HG03139 (cell line): ENCODE measurements at regions not wholly inside any gene's neighbourhood (a gene's known extent, or its start where the extent isn't known, plus 50 kb on each side); places are given as distances from the start of the nearest gene placed in this dataset.

Experiments used
- ATAC-seq: cut with Tn5 transposase; IDR thresholded peaks from one replicate; pipeline ENCODE4 v1.9.1; 2021; ENCODE audit not compliant: unreplicated experiment

DNA sequence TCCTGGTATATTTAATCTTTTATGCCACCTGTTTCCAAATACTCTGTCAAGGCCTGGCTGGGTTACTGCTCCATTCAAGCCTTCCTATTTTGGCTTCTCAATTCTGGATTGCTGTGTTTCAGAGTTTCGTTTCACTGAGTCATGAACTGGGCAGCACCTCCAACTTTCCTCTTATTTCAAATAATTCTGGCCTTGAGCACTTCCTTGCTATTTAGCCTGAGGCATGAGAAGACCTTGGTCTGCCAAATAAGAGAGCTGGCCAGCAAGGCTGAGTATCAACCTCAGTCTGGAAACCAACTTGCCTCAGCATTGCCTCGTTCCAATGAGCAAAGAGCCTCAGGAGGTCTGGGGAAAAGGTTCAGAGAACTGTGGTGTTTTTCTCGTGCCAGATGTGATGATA, 66.6 kb downstream of the TNFAIP3 start:
- ATAC-seq, result no peak

DNA sequence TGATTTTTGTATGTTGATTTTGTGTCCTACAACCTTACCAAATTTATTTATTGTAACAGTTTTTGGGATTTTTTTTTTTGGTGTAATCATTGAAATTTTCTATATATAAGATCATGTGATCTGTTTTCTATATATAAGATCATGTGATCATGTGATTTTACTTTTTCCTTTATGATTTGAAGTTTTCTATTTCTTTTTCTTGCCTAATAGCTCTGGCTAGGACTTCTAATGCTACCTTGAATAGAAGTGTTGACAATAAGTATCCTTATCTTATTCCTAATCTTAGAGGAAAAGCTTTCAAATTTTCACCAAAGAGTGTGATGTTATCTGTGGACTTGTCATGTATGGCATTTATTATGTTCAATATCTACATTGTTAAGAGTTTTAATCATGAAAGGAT, 69.7 kb downstream of the TNFAIP3 start:
- no peak for ATAC-seq

DNA sequence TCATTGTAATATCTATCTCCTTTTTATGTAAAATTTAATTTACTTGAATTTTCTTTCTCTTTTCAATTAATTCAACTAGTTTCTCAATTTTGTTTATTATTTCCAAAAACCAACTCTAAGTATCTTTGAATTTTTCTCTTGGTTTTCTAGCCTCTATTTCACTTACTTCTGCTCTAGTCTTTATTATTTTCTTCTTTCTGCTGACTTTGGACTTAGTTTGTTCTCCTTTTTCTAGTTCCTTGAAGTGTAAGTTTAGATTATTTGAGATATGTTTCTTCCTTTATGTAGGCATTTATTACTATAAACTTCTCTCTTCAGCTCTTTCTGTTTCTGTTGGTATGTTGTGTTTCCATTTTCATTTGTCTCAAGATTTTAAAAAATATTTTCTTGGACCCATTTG, 70.8 kb downstream of the TNFAIP3 start:
- ATAC-seq, result no peak

DNA sequence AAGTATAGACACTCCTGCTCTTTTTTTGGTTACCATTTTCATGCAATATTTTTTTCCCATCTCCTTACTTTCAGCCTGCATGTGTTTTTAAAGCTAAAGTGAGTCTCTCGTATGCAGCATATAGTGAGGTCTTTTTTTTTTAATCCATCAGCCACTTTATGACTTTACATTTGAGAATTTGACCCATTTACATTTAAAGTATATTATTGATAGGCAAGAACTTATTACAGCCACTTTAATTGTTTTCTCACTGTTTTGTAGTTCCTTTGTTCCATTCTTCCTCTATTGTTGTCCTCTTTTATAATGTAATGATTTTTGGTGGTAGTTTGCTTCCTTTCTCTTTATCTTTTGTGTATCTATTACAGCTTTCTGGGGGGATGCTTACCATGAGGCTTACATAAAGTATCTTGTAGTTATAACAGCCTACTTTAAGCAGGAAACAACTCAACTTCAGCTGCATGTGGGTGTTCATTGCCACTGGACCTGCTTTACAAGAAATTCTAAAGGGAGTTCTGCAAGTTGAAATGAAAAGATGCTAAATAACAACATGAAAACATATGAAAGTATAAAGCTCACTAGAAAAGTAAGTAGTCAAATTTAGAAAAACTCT, 71.8 kb downstream of the TNFAIP3 start:
- ATAC-seq, result no peak

DNA sequence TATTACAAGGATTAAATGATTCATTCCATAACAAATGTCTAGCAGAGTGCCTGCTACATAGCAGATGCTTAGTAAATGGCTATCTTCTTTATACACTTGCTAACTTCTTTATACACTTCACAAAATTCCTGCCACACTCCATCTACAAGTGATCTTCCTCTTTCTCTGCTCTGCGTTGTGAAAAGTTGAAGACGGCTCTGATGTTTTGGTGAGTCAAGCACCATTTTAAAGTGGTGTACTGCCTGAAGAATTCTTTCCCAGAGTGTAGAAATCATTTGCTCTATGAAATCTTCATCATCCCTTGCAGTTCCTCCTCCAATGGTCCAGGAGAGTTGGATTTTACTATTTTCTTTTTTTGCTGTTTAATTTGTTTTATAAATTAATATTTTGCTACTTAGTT, 74.9 kb downstream of the TNFAIP3 start:
- no peak for ATAC-seq

DNA sequence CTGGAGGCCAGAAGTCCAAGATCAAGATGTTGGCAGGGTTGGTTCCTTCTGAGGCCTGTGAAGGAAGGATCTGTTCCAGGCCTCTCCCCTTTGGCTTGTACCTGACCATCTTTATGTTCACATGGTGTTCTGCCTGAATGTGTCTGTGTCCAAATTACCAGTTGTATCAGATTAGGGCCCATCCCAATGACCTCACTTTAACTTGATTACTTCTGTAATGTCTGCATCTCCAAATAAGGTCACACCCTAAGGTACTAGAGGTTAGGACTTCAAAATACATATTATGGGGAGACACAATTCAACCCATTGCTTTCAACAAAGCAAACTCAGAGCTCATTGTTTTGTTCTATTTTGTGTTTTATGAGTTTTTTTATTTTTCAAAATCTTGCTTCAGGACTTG, 75.7 kb downstream of the TNFAIP3 start:
- ATAC-seq, result no peak

DNA sequence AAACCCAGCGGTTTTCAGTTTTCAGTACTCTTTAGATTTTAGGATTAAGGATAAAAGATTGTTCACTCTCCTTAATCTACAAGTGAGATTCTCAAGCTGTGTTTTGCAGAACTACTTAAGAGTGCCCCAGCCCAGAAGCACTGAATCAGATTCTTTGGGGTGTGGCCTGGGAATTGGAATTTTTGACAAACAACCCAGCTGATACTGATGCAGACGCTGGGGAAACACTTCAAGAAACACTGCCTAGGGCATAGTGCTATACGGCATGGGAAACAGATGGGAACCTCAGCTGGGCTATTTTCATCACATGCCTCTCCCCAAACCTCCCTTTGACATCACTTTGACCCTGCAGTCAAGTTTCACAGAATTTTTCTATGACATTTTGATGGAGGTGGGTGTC, 77.3 kb downstream of the TNFAIP3 start:
- peak; percentile 11 for ATAC-seq

DNA sequence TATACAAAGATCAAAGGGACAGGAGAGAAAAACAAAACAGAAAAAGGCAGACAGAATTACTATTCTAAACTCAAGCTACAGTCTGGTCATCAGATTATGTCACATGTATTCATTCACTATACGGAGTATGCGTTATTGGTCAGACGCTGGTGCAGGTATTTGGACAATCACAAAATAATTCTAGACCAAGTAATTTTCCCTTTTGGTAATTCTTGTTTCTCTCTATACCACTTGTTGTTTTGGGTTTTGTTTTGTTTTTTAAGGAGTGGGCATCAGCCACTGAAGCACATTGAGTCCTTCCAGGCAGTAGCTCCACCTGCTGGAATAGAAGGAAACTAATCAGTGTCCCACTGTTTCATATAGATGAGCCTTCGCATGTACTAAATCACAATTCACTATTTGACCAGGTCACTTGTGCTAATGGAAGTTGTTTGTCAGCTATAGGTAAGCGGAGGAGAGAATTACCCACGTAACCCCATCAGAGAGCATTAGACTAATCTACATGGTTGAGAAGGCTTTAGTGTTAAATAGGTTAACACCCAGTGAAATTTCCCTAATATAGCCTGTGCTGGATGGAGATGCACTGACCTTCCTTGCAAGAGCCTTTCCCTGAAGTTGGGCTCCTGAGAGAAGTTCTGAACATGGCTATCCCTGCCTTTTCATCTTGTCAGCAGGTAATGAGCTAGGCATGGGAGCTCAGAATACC, 77.9 kb downstream of the TNFAIP3 start:
- ATAC-seq, result peak; percentile 36

DNA sequence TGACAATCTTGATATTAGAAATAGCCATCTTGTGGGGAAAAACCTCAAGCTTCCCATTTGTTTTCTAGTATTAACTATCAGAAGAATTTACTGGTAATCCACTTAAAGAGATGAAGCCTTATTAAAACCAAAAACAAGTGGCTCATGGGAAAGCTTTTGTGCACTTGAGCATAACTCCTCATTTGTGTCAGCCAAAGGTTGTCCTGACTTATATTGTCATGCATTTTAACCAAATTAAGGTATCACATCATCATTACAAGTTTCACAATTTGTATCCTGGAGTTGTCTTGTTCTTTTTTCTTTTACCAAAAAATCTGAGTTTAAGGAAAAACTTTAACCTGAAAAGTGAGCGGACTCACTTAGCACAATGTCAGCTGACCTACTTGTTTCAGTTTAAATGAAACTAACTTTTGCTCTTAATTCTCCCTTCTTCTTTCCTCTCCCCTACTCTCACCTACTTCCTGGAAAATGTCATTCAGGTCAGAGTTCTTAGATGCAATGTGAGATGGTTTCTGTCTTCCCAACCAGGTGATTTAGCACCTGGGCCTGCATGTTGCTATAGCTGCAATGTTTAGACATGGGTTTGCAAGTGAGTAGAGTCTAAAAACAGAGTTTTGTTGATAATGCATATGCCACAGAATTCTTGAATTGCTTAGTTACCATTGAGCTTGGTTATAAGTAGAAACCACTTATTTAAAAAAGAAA, 82.8 kb downstream of the TNFAIP3 start:
- no peak for ATAC-seq

DNA sequence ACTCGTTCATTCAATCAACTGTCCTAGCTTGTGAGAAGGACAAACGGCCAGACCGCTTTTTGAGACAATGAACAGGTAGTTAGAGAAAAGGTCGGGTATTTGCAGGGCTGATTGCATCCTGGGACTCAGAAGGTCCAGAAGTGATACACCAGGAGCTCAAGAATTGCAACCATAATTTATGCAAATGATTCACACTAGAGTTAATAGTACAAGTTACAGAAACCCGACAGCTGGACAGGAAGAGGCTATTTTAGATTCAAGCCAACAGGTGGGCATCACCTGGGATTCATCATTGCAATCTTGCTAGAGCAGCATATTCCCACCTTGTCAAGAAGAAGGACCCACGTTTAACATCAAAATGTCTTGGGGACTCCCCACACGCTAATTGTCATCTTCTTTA, 83.5 kb downstream of the TNFAIP3 start:
- no peak for ATAC-seq

DNA sequence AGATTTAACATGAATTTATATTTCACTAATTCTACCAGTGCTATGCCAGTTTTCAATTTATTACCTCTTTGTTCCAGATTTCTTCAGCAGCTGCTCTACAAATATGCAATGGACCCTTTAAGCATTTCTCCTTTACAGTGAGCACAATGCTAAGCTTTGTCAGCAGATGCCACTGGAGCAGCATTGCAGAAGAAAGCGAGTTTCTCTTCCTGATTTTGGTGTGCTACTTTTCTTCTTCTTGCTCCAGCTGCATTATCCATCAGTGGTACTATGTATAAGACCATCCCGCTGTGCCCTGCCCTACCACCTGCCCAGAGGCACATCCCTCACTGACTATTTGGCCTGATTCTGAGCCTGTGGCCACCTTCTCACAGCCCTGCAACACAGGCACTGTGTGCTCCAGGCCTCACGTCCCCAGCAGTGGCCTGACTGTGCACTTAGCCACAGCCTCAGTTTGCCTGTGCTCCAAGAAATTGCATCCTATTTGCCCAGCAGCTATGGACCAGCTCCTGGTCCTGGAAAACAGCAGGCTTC, 84.1 kb downstream of the TNFAIP3 start:
- ATAC-seq, result no peak

DNA sequence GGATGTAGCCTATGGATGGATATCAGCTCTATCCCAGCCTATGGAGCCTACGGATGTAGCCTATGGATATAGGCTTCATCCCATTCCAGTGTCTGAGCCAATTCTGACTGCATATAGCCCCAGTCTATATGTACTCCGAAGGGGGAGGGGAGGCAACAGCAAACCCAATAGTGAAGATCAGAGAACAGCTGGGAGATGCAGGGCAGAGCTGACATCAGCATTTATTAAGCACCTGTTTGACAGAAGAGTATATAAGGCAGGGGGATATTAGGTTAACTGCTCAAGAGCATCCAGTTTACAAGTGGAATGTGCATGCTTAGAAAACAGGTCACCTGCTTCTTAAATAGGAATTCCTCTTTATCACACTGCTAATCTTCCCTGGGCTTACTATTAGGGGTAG, 85.2 kb downstream of the TNFAIP3 start:
- ATAC-seq, result no peak

DNA sequence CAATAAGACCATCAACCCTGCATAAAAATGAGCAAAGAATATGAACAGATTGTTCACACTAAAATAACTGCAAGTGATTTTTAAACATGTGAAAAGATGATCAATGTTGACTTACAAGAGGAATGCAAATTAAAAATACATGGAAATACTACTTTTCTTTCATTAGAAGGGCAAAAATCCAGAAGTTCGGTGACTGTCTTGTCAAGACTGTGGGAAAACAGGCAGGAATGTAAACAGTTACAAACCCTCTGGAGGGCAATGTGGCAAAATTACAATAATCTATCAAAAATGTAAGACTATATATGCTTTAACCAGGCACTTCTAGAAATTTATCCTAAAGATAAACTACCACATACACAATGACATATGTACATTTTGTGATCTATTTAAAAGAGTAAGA, 86.7 kb downstream of the TNFAIP3 start:
- ATAC-seq, result no peak

DNA sequence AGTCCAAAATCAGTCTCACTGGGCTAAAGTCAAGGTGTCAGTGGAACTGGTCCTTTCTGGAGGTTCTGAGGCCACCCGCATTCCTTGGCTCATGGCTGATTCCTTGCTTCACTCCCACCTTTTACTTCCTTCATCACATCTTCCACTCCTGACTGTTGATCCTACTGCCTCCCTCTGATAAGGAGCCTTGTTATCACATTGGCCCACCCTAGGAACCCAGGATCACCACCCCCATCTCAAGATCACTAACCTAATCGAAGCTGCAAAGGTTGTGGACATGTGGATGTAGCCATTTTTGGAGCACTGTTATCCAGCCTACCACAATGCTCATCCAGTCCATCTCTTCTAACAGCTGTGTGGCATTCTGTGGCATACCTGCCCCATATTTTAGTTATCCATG, 87.2 kb downstream of the TNFAIP3 start:
- no peak for ATAC-seq

DNA sequence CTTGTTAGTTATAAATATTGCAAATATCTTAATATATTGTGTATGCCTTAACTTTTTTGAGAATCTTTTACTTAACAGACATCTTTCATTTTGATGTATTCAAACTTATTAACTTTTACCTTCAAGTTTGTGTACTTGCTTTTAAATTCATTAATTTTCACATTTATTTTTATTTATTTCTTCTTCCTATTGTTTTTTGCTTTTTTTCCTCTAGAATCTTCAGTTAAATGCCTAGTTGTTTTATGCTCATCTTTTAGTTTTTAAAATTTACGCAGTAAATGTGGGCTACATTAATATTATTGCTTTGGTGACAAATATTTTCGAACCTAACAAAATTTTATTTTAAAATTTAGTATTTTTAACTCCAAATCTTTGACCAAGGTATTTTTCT, 89.0 kb downstream of the TNFAIP3 start:
- no peak for ATAC-seq

DNA sequence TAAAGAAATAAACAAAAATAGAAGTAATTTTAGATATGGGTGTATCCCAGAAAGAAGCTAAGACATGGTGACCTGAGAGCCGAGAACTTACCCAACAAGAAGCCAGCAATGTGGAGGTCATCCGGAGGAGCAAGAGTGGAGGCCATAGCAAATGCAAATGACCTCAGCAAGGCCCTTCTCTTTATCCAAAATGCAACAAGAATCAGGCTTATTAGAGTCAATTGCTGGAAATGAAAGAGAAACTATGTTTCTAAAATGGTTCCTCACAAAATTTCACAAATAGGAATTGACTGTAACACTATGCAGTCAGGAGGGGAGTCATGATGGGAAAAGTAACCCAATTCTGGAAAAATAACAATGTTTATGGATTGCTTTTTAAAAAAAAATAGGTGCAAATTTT, 90.4 kb downstream of the TNFAIP3 start:
- ATAC-seq, result no peak

DNA sequence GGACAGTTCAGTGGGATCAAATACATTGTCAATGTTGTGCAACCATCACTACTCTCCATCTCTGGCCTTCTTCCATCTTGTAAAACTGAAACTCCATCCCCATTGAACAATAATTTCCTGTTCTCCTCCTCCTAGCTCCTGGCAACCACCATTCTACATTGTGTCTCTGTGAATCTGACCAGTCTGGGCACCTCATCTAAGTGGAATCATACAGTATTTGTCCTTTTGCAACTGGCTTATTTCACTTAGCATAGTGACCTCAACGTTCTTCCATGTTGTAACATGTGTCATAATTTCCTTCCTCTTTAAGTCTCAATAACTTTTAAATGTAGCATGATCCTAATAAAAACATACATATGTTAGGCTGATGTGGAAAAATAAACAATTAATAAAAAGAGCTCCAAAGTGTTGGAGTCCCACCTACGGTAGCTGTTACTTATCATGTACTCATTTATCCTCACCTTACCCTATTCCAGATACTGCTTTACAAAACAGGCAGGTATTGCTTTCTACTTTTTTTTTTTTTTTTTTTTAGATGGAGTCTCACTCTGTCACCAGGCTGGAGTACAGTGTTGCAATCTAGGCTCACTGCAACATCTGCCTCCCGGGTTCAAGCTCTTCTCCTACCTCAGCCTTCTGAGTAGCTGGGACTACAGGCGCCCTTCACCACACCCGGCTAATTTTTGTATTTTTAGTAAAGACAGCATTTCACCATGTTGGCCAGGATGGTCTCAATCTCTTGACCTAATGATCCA, 91.9 kb downstream of the TNFAIP3 start:
- no peak for ATAC-seq

DNA sequence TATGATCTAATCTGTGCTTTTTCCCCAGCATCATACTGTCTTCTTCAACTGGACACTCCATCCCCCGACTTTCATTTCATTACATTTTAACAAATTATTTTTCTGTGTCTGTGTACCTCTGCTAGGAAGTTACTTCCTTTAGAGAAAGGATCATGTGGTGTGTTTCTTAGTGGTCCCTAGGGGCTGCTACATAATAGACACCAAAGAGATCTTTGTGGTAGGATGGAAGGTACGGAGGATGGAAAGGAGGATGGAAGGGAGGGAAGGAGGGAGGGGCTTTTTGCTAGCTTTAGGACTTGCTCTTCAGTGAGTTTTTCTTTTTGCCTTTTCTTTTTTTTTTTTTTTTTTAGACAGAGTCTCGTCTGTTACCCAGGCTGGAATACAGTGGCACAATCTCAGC, 95.7 kb downstream of the TNFAIP3 start:
- ATAC-seq, result no peak

DNA sequence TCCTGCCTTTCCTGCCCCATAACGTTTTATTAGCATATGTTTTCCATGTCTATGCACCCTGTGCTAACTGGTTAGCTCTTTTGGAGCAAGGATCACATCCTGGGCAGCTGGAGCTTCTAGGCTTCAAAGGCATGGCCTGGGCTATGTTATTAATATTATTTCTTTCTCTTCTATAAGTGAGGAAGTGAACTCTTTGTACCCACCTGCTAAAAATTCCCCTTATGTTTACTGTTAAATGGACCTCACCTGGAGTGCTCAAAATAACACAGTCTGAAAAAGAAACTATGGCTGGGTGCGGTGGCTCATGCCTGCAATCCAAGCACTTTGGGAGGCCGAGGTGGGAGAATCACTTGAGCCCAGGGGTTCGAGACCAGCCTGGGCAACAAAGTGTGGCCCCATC, 97.8 kb downstream of the TNFAIP3 start:
- no peak for ATAC-seq

DNA sequence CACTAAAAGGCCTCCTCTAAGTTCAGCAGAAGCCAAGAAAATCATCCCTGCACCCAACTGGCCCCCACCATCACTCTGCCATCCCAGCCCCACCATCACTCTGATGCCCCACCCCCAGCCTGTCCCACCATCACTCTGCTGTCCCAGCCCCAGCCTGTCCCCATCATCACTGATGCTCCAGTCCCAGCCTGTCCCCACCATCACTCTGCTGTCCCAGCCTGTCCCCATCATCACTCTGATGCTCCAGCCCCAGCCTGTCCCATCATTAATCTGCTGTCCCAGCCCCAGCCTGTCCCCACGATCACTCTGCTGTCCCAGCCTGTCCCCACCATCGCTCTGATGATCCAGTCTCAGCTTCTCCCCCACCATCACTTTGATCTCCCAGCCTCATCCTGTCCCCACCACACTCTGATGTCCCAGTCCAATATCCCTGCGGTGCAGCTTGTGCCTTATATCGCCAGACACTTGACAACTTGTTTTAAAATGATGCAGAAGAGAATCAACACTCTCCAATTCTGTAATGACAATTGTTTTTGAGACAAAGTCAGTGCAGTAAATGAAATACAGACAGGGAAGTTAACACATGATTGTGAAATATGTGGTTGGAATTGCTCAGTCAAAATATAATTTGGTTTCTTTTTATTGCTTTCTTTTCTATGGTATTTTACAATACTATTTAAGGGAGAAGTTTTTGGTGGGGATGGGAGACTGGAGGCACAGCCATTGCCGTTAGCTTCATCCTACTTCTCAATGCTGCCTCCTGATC, 100.8 kb downstream of the TNFAIP3 start:
- ATAC-seq, result no peak

DNA sequence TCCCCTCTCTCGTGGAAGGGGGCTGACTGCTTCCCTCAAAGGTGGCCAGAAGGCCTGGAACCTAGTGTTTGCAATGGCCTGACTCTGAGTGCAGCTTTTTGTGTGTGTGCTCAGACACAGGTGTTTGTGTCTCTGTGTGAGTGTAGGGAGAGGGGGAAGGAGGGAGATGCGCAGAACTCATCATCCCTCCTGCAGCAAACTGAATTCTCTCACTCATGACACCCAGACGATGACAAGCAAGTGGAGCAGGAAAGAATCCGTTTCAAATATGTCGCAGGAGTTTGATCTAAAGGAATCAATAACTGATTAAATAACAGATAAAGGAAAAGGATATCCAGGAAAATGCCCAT, 101.4 kb downstream of the TNFAIP3 start:
- no peak for ATAC-seq
